ENCODE measurements at regions not wholly inside any gene's neighbourhood (a gene's known extent, or its start where the extent isn't known, plus 50 kb on each side); places are given as distances from the start of the nearest gene placed in this dataset.

DNA sequence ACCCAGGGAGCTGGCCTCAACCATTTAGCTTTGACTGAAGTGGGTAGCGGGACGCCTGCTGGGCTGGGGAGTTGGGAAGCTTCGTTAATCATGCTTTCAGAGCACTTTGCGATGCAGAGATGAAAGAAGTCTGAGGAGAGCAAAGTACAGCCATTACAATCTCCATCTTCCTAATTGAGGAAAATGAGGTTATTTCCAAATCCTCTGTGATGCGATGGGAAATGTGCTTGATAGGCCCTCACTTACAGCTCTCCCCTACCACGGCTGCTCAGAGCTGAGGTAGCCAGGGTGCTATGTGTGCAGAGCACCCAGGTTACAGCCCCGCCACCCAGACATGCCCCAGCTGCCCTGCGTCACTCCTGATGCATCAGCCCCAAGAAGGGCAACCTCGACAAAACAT is 326.5 kb upstream of the KLHL29 start:
- Histone ChIP-seq H3K27me3 (ENCODE audit: control insufficient read depth, insufficient read depth, low read length) (no peaks in the 10 kb centered on the region), H3K4me3 (ENCODE audit: low read length) (no peak overlapping the region), H3K27ac (ENCODE audit: low read length) (no peak overlapping the region), H3K4me1 (ENCODE audit: control insufficient read depth, insufficient read depth, low read length) (no peaks in the 10 kb centered on the region), H3K36me3 (ENCODE audit: control insufficient read depth, insufficient read depth, low read length) (no peaks in the 10 kb centered on the region), H3K9me3 (ENCODE audit: control insufficient read depth, insufficient read depth, low read length) (no peaks in the 10 kb centered on the region)
- H3K27me3 Mint-ChIP-seq (ENCODE audit: low read depth in 2 of 2) = no peaks in the 10 kb centered on the region
- TF ChIP-seq, protein P1, sequence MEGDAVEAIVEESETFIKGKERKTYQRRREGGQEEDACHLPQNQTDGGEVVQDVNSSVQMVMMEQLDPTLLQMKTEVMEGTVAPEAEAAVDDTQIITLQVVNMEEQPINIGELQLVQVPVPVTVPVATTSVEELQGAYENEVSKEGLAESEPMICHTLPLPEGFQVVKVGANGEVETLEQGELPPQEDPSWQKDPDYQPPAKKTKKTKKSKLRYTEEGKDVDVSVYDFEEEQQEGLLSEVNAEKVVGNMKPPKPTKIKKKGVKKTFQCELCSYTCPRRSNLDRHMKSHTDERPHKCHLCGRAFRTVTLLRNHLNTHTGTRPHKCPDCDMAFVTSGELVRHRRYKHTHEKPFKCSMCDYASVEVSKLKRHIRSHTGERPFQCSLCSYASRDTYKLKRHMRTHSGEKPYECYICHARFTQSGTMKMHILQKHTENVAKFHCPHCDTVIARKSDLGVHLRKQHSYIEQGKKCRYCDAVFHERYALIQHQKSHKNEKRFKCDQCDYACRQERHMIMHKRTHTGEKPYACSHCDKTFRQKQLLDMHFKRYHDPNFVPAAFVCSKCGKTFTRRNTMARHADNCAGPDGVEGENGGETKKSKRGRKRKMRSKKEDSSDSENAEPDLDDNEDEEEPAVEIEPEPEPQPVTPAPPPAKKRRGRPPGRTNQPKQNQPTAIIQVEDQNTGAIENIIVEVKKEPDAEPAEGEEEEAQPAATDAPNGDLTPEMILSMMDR (IDR thresholded peaks at IDR 0.05) = no peak
- DNase-seq (no peak), ATAC-seq (no peak)
- no peaks in the 10 kb centered on the region for H3K36me3 Mint-ChIP-seq
- peaks cover 0 to 5% of the 10 kb centered on the region in 2 donors for H3K9me3 Mint-ChIP-seq
- H3K27ac Mint-ChIP-seq = no peak overlapping the region
- intact Hi-C loops (cut with micrococcal nuclease) = no loop called here
- WGBS (ENCODE audit: insufficient coverage) = 91% methylated on average over 8 of the region's 9 CpGs
- H3K4me1 Mint-ChIP-seq = no peaks in the 10 kb centered on the region
- H3K4me3 Mint-ChIP-seq = no peak overlapping the region

DNA sequence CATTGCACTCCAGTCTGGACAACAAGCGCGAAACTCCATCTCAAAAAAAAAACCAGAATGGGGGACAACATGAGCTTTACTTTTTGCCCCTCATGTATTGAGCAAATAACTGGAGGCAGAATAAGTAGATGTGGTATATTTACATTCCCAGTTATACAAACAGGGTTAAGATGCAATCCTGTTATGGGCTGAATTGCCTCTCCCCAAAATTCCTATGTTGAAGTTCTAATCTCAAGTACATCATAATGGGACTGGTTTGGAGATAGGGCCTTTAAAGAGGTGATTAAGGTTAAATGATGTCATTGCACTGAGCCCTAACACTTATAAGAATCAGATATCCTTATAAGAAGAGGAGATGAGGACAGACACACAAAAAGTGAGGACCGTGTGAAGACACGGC is 319.8 kb upstream of the KLHL29 start:
- no peaks in the 10 kb centered on the region for H3K27me3 ChIP-seq (ENCODE audit: control insufficient read depth, insufficient read depth, low read length)
- H3K27me3 Mint-ChIP-seq (ENCODE audit: low read depth in 2 of 2) = no peaks in the 10 kb centered on the region
- H3K4me3 Mint-ChIP-seq = no peak overlapping the region
- H3K9me3 Mint-ChIP-seq = peaks cover 0 to 4% of the 10 kb centered on the region in 2 donors
- no peaks in the 10 kb centered on the region for H3K9me3 ChIP-seq (ENCODE audit: control insufficient read depth, insufficient read depth, low read length)
- H3K4me3 ChIP-seq (ENCODE audit: low read length) = no peak overlapping the region
- TF ChIP-seq, protein P1 (IDR thresholded peaks at IDR 0.05) = no peak
- WGBS (ENCODE audit: insufficient coverage) = 96% methylated on average over 4 of the region's 4 CpGs
- H3K27ac ChIP-seq (ENCODE audit: low read length) = no peak overlapping the region
- no peak for DNase-seq
- intact Hi-C loops (cut with micrococcal nuclease) = no loop called here
- H3K36me3 ChIP-seq (ENCODE audit: control insufficient read depth, insufficient read depth, low read length) = no peaks in the 10 kb centered on the region
- H3K4me1 ChIP-seq (ENCODE audit: control insufficient read depth, insufficient read depth, low read length) = no peaks in the 10 kb centered on the region
- H3K27ac Mint-ChIP-seq = no peak overlapping the region
- no peak for ATAC-seq
- H3K4me1 Mint-ChIP-seq = no peaks in the 10 kb centered on the region
- no peaks in the 10 kb centered on the region for H3K36me3 Mint-ChIP-seq

DNA sequence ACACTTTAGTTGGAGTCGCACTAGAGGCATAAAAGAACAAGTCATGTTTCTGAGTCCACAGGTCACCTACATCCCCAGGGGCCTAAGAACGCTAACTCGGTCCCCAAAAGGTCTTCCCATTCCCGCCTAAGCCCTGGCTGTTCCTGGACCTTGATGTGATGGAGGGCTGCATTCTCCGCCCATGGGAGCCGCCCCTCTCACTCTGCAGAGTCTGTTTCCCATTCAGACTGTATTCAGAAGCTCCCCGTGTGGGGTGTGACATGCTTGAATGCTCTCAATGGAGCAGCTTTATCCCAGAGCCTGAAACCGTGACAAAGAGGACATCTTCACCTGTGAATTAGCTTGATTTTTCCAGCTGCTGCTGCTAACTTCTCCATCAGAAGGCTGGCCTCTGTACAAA is 319.0 kb upstream of the KLHL29 start:
- Mint-ChIP-seq H3K27me3 (ENCODE audit: low read depth in 2 of 2) (no peaks in the 10 kb centered on the region), H3K36me3 (no peaks in the 10 kb centered on the region), H3K4me3 (no peak overlapping the region), H3K9me3 (peaks cover 0 to 4% of the 10 kb centered on the region in 2 donors), H3K4me1 (no peaks in the 10 kb centered on the region), H3K27ac (no peak overlapping the region)
- H3K4me3 ChIP-seq (ENCODE audit: low read length) = no peak overlapping the region
- intact Hi-C loops (cut with micrococcal nuclease) = no loop called here
- DNase-seq (no peak), ATAC-seq (no peak)
- no peak overlapping the region for H3K27ac ChIP-seq (ENCODE audit: low read length)
- TF ChIP-seq, protein P1 (IDR thresholded peaks at IDR 0.05) = no peak
- H3K4me1 ChIP-seq (ENCODE audit: control insufficient read depth, insufficient read depth, low read length) = no peaks in the 10 kb centered on the region
- no peaks in the 10 kb centered on the region for H3K36me3 ChIP-seq (ENCODE audit: control insufficient read depth, insufficient read depth, low read length)
- 80% methylated on average over 8 of the region's 8 CpGs for WGBS (ENCODE audit: insufficient coverage)
- H3K27me3 ChIP-seq (ENCODE audit: control insufficient read depth, insufficient read depth, low read length) = no peaks in the 10 kb centered on the region
- H3K9me3 ChIP-seq (ENCODE audit: control insufficient read depth, insufficient read depth, low read length) = no peaks in the 10 kb centered on the region

DNA sequence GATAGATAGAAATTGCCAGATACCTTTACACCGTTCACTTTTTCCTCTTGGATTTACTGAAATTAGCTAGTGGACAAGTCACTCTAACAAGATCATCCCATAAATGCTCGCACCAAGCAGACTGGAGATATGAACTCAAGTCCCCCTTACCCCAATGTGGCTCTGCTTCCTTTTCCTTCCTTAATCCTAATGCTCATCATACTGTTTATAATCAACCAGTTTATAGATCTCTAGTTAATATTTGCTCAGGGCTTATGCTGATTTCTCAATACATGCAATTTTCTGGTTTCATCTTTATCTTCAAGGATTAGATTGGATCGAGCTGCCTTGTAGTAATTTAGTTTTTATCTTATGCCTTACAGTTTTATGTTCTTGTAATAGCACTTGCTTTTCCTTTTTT is 318.3 kb upstream of the KLHL29 start:
- Mint-ChIP-seq H3K9me3 (peaks cover 0 to 4% of the 10 kb centered on the region in 2 donors), H3K4me1 (no peaks in the 10 kb centered on the region), H3K36me3 (no peaks in the 10 kb centered on the region), H3K27me3 (ENCODE audit: low read depth in 2 of 2) (no peaks in the 10 kb centered on the region), H3K27ac (no peak overlapping the region), H3K4me3 (no peak overlapping the region)
- intact Hi-C loops (cut with micrococcal nuclease) = no loop called here
- Histone ChIP-seq H3K9me3 (ENCODE audit: control insufficient read depth, insufficient read depth, low read length) (no peaks in the 10 kb centered on the region), H3K4me1 (ENCODE audit: control insufficient read depth, insufficient read depth, low read length) (no peaks in the 10 kb centered on the region), H3K27me3 (ENCODE audit: control insufficient read depth, insufficient read depth, low read length) (no peaks in the 10 kb centered on the region), H3K4me3 (ENCODE audit: low read length) (no peak overlapping the region), H3K36me3 (ENCODE audit: control insufficient read depth, insufficient read depth, low read length) (no peaks in the 10 kb centered on the region), H3K27ac (ENCODE audit: low read length) (no peak overlapping the region)
- ATAC-seq = no peak
- TF ChIP-seq, protein P1 (IDR thresholded peaks at IDR 0.05) = no peak
- DNase-seq = no peak
- WGBS (ENCODE audit: insufficient coverage) = 91% methylated on average over 2 of the region's 3 CpGs
